ENCODE measurements at regions not wholly inside any gene's neighbourhood (a gene's known extent, or its start where the extent isn't known, plus 50 kb on each side); places are given as distances from the start of the nearest gene placed in this dataset.
"Not testable (repeated sequence)": the region's sequence is repeated elsewhere in the genome, so short reads cannot be mapped to it uniquely, and the experiment has no call there.

DNA sequence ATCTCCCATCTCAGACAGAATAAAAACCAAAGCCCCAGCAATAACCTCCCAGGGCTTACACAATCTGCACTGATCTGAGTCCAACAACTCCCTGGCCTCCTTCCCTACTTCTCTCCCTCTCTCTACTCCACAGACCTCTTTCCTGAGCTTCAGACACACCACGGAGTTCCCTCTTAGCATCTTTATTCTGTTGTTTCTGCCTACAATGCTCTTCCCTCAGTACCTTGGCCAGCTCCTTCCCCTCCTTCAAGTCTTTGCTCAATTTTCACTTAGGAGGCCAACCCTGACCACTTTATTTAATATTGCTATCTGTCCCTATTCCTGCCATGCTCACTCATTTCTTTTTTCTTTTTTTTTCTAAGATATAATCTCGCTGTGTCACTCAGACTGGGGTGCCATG, 276.7 kb downstream of the CWH43 start:
- H3K27ac ChIP-seq (ENCODE audit: low read length); H3K4me2 ChIP-seq (ENCODE audit: low read length); H3K4me3 ChIP-seq (ENCODE audit: low read length); H3K27me3 ChIP-seq (ENCODE audit: insufficient read depth, low read depth, low read length); H3K36me3 ChIP-seq (ENCODE audit: insufficient read depth, low read length); H3K9me2 ChIP-seq (ENCODE audit: insufficient read depth, low read length); H2AFZ ChIP-seq (ENCODE audit: low read depth, low read length); H4K20me1 ChIP-seq (ENCODE audit: insufficient read depth); H3K9ac ChIP-seq (ENCODE audit: low read length); H3K79me2 ChIP-seq (replicated peaks; ENCODE audit: insufficient read depth, low read length); H3F3A ChIP-seq (ENCODE audit: insufficient read depth, low read length, poor library complexity, severe bottlenecking); H3K9me3 ChIP-seq (ENCODE audit: low read length): not testable (repeated sequence)

DNA sequence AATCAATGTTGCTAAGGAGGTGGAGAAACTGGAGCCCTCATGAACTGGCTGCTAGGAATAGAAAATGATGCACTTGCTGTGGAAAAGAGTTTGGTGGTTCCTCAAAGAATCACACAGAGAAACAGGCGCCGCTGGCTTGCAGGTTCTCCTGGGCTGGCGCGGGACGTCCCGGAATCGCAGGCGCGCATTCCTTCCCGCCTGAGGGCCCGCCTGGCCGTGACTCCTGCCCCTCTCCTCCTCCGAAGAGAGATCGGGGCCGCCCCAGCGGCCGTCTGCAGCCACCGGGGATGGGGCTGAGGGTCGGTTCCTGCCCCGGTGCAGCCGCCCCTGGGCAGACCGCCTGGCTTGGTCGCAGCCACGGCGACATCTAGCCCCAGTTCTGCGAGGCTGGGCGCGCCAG, 284.4 kb downstream of the CWH43 start:
- H3K4me2 ChIP-seq (ENCODE audit: low read length); H3K9me2 ChIP-seq (ENCODE audit: insufficient read depth, low read length); H2AFZ ChIP-seq (ENCODE audit: low read depth, low read length); H3K27ac ChIP-seq (ENCODE audit: low read length); H4K20me1 ChIP-seq (ENCODE audit: insufficient read depth); H3F3A ChIP-seq (ENCODE audit: insufficient read depth, low read length, poor library complexity, severe bottlenecking); H3K27me3 ChIP-seq (ENCODE audit: insufficient read depth, low read depth, low read length); H3K36me3 ChIP-seq (ENCODE audit: insufficient read depth, low read length); H3K9me3 ChIP-seq (ENCODE audit: low read length); H3K4me3 ChIP-seq (ENCODE audit: low read length); H3K79me2 ChIP-seq (replicated peaks; ENCODE audit: insufficient read depth, low read length); H3K9ac ChIP-seq (ENCODE audit: low read length): not testable (repeated sequence)

DNA sequence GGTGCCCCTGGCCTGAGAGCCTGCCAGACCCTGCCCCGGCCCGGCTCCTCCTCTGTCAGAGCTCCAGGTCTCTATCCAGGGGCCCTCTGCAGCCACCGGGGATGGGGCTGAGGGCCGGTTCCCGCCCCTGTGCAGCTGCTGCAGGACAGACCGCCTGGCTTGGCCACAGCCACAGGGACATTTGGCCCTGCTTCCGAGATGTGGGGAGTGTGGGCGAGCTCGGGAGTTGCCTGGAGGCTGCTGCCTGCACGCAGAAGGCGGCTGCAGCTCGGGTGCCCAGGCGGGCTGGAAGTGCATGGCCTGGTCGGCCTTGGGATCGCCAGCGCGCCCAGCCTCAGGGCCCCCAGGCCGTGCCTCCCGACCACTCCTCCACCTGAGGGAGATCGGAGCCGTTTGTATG, 284.8 kb downstream of the CWH43 start:
- H3K4me3 ChIP-seq (ENCODE audit: low read length); H2AFZ ChIP-seq (ENCODE audit: low read depth, low read length); H3K27ac ChIP-seq (ENCODE audit: low read length); H3K27me3 ChIP-seq (ENCODE audit: insufficient read depth, low read depth, low read length); H3K79me2 ChIP-seq (replicated peaks; ENCODE audit: insufficient read depth, low read length); H3K9me2 ChIP-seq (ENCODE audit: insufficient read depth, low read length); H3K9ac ChIP-seq (ENCODE audit: low read length); H3K4me2 ChIP-seq (ENCODE audit: low read length); H3F3A ChIP-seq (ENCODE audit: insufficient read depth, low read length, poor library complexity, severe bottlenecking); H4K20me1 ChIP-seq (ENCODE audit: insufficient read depth); H3K36me3 ChIP-seq (ENCODE audit: insufficient read depth, low read length); H3K9me3 ChIP-seq (ENCODE audit: low read length): not testable (repeated sequence)

DNA sequence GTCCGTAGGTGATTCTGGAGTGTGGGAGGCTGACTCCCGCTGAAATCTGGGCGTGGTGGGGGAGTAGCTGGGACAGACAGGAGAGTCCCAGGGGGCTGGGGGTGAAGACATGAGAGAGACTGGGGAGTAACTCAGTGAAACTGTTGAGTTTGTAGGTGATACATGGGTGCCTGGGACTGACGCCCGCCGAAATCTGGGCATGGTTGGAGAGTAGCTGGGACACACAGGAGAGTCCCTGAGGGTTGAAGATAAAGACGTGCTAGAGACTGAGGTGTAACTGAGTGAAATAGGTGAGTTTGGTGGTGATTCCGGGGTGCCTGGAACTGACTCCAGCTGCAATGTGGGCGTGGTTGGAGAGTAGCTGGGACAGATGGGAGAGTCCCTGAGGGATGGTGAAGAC, 299.8 kb downstream of the CWH43 start:
- H3K9ac ChIP-seq (ENCODE audit: low read length); H4K20me1 ChIP-seq (ENCODE audit: insufficient read depth); H3K36me3 ChIP-seq (ENCODE audit: insufficient read depth, low read length); H3K4me3 ChIP-seq (ENCODE audit: low read length); H3K27ac ChIP-seq (ENCODE audit: low read length); H3K4me2 ChIP-seq (ENCODE audit: low read length); H3F3A ChIP-seq (ENCODE audit: insufficient read depth, low read length, poor library complexity, severe bottlenecking); H3K9me2 ChIP-seq (ENCODE audit: insufficient read depth, low read length); H2AFZ ChIP-seq (ENCODE audit: low read depth, low read length); H3K9me3 ChIP-seq (ENCODE audit: low read length); H3K27me3 ChIP-seq (ENCODE audit: insufficient read depth, low read depth, low read length); H3K79me2 ChIP-seq (replicated peaks; ENCODE audit: insufficient read depth, low read length): not testable (repeated sequence)

DNA sequence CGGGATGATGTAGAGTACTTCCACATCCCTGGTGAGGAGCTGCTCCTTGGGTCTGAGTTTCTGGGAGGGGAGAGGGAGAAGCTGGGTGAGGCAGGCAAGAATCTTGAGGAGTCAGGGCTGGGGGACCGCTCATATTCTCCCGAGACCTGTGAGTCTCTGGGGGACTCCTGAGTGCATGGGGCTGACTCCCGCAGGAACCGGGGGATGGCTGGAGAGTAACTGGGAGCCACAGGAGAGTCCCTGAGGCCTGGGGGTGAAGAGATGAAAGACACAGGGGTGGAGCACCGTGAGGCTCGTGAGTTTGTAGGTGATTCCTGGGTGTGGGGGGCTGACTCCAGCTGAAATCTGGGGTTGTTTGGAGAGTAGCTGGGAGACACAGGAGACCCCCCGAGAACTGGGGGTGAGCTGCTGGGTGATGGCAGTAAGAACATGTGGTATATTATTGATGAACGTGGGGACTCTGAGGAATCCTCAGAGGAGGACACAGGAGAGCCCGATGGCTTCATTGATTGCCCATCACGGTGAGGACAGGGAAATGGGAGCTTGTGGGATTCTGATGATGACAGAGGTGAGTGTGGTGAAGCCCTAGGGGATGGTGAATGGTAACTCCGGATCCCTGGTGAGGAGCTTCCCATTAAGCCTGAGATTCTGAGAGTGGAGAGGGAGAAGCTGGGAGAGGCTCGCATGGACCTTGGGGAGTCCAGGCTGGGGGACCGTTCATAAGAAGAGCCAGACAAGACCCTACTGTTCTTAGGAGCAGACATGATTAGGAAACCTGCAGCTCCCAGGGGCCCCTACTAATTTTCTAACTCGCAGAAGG, 301.1 kb downstream of the CWH43 start:
- H3K27me3 ChIP-seq (ENCODE audit: insufficient read depth, low read depth, low read length); H3F3A ChIP-seq (ENCODE audit: insufficient read depth, low read length, poor library complexity, severe bottlenecking); H3K9ac ChIP-seq (ENCODE audit: low read length); H3K79me2 ChIP-seq (replicated peaks; ENCODE audit: insufficient read depth, low read length); H3K9me3 ChIP-seq (ENCODE audit: low read length); H4K20me1 ChIP-seq (ENCODE audit: insufficient read depth); H2AFZ ChIP-seq (ENCODE audit: low read depth, low read length); H3K27ac ChIP-seq (ENCODE audit: low read length); H3K4me2 ChIP-seq (ENCODE audit: low read length); H3K4me3 ChIP-seq (ENCODE audit: low read length); H3K36me3 ChIP-seq (ENCODE audit: insufficient read depth, low read length); H3K9me2 ChIP-seq (ENCODE audit: insufficient read depth, low read length): not testable (repeated sequence)

DNA sequence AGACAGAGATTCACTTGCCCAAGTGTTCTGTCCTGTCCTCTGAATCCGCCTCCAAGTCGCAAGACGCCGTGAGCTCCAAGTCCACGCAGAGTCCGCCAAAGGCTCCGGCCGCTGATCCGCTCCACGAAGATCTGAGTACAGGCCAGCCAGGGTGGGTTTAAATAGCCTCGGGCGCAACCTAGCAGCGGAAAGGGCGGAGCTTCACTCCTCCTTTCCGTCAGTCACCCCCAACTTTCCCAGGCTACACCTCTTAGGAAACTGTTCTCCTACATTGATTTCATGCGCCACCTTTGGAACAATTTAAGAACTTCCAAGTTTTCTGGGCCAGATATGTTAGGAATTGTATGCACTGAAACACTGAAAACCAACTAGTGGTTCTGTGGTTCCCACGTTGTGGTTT, 301.8 kb downstream of the CWH43 start:
- not testable (repeated sequence) for H4K20me1 ChIP-seq (ENCODE audit: insufficient read depth); H3K27ac ChIP-seq (ENCODE audit: low read length); H3K27me3 ChIP-seq (ENCODE audit: insufficient read depth, low read depth, low read length); H3K4me2 ChIP-seq (ENCODE audit: low read length); H3K9me2 ChIP-seq (ENCODE audit: insufficient read depth, low read length); H3K9me3 ChIP-seq (ENCODE audit: low read length); H3K9ac ChIP-seq (ENCODE audit: low read length); H3F3A ChIP-seq (ENCODE audit: insufficient read depth, low read length, poor library complexity, severe bottlenecking); H2AFZ ChIP-seq (ENCODE audit: low read depth, low read length); H3K36me3 ChIP-seq (ENCODE audit: insufficient read depth, low read length); H3K4me3 ChIP-seq (ENCODE audit: low read length); H3K79me2 ChIP-seq (replicated peaks; ENCODE audit: insufficient read depth, low read length)

DNA sequence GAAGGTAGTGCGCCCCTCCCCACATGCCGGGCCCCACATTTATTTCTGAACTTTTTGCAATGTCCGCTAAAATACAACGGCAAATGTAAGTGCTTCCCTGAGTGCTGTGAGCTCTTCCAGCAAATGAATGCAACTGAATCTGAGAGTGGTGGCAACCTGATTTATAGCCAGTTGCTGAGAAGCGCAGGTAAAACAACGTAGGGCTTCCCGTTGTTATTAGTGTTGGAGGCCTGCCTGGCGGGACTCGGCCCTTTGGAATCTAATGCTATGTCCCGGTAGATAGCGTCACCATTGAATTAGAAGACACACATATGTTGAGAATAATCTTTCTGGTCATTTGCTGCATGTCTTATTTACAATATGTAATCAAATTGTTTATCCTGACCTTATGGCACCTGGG, 302.7 kb downstream of the CWH43 start:
- not testable (repeated sequence) for H3K9me2 ChIP-seq (ENCODE audit: insufficient read depth, low read length); H2AFZ ChIP-seq (ENCODE audit: low read depth, low read length); H3K79me2 ChIP-seq (replicated peaks; ENCODE audit: insufficient read depth, low read length); H4K20me1 ChIP-seq (ENCODE audit: insufficient read depth); H3K36me3 ChIP-seq (ENCODE audit: insufficient read depth, low read length); H3K9me3 ChIP-seq (ENCODE audit: low read length); H3K4me2 ChIP-seq (ENCODE audit: low read length); H3K4me3 ChIP-seq (ENCODE audit: low read length); H3F3A ChIP-seq (ENCODE audit: insufficient read depth, low read length, poor library complexity, severe bottlenecking); H3K27ac ChIP-seq (ENCODE audit: low read length); H3K27me3 ChIP-seq (ENCODE audit: insufficient read depth, low read depth, low read length); H3K9ac ChIP-seq (ENCODE audit: low read length)

DNA sequence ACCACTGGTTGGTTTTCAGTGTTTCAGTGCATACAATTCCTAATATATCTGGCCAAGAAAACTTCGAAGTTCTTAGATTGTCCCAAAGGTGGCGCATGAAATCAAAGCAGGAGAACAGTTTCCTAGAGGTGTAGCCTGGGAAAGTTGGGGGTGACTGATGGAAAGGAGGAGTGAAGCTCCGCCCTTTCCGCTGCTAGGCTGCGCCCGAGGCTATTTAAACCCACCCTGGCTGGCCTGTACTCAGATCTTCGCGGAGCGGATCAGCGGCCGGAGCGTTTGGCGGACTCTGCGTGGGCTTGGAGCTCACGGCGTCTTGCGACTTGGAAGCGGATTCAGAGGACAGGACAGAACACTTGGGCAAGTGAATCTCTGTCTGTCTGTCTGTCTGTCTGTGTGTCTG, 328.7 kb downstream of the CWH43 start:
- H3K4me3 ChIP-seq (ENCODE audit: low read length) = not testable (repeated sequence)

More for the DNA sequence above, 328.7 kb downstream of the CWH43 start:
- H3K9me3 ChIP-seq (ENCODE audit: low read length); H2AFZ ChIP-seq (ENCODE audit: low read depth, low read length); H3K9me2 ChIP-seq (ENCODE audit: insufficient read depth, low read length); H3K27me3 ChIP-seq (ENCODE audit: insufficient read depth, low read depth, low read length); H3K27ac ChIP-seq (ENCODE audit: low read length); H4K20me1 ChIP-seq (ENCODE audit: insufficient read depth); H3K36me3 ChIP-seq (ENCODE audit: insufficient read depth, low read length); H3K4me2 ChIP-seq (ENCODE audit: low read length); H3F3A ChIP-seq (ENCODE audit: insufficient read depth, low read length, poor library complexity, severe bottlenecking); H3K9ac ChIP-seq (ENCODE audit: low read length); H3K79me2 ChIP-seq (replicated peaks; ENCODE audit: insufficient read depth, low read length): not testable (repeated sequence)

Data from neural cell (in vitro differentiated cells).